ENCODE measurements at regions not wholly inside any gene's neighbourhood (a gene's known extent, or its start where the extent isn't known, plus 50 kb on each side); places are given as distances from the start of the nearest gene placed in this dataset.

GRCh38 chr1:30633294-30633693 is 90.1 kb downstream of the MATN1 start:
- TF ChIP-seq CTCF (IDR thresholded peaks at IDR 0.05) (no peak), POLR2A (IDR thresholded peaks at IDR 0.05) (no peak)

All from thyroid gland (tissue), 4 donors.